ENCODE measurements at regions not wholly inside any gene's neighbourhood (a gene's known extent, or its start where the extent isn't known, plus 50 kb on each side); places are given as distances from the start of the nearest gene placed in this dataset.

DNA sequence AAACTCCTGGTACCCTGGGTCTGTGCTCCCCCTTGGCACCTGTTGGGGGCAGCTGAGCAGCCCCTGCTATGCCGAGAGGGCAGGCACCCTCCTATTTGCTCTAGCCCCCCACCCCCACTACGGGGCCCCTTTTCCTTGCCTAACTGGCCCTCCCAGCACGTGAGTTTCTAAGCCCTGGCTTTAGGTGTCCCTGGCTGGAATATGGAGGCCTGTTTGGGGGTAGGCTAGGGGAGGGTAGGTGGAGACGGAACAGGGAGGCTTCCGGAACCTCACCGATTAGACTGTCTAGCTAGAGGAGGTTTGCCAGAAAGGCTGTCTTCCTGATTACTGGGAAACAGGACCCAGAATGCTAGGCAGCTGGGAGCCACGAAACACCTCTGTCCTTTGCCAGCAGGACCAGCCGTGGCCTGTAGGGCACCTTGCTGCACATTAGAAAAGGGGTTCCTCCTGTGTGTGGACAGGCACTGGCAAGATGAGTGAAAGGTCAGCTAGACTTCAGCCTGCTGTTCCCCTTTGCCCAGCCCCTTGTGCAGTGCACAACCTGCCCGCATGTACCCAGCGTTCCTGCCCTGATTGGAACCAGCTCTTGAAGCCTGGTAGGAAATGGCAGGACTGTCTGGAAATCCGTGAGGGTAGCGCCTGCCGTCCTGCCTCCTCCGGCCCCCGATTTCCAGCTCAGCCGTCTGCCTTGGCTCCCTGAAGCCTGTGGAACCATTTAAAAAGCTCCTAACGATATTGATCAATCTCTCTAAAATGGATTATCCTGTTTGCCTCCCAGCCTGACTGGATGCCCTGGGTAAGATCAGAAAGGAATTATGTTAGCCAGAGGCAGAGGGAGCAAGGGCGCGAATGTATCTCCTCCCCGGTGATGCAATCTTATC is 83.4 kb upstream of the GSE1 start:
- TF ChIP-seq TAF1 (IDR thresholded peaks at IDR 0.05; ENCODE audit: low read depth, low read length) = no peak
- no peak for TF ChIP-seq POLR2AphosphoS5 (IDR thresholded peaks at IDR 0.05; ENCODE audit: low read depth, low read length)
- TF ChIP-seq POLR2A (IDR thresholded peaks at IDR 0.05; ENCODE audit: low read depth, low read length) = no peak
- TF ChIP-seq PAX5 (IDR thresholded peaks at IDR 0.05; ENCODE audit: insufficient read depth, low read length, severe bottlenecking) = no peak
- TF ChIP-seq POU2F2 (IDR thresholded peaks at IDR 0.05; ENCODE audit: low read depth, low read length) = no peak
- TF ChIP-seq SPI1 (IDR thresholded peaks at IDR 0.05; ENCODE audit: low read depth, low read length) = no peak

All from GM12891 (cell line).